ENCODE measurements at regions not wholly inside any gene's neighbourhood (a gene's known extent, or its start where the extent isn't known, plus 50 kb on each side); places are given as distances from the start of the nearest gene placed in this dataset.

DNA sequence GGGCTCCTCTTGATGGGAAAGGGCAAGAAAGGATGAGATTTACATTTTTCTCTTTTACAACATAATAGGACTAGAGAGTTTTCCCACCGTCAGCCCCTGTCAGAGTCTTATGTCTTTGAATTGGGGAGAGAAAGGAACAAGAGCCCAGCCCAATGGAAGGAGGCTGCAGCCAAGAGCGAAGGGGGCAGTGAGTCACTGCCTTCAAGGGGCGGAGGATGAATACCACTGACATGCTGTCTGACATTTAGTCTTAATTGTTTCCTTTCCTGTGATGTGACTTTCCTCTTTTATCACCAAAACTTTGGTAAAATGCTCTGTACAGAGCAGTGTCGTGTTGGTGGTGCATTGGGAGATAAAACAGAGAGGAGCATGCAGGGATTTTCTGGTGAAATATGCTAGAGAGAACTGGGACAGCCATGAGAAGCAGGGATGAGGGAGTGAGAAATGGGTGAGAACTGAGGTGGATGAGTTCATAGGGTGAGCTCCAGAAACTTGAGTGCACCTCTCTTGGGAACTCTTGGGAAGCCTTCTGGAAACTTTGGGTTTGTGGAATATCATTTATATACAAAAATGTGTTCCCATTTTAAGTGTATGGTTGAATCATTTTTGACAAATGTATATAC, 179.9 kb upstream of the FGGY start:
- TF ChIP-seq, protein P1, sequence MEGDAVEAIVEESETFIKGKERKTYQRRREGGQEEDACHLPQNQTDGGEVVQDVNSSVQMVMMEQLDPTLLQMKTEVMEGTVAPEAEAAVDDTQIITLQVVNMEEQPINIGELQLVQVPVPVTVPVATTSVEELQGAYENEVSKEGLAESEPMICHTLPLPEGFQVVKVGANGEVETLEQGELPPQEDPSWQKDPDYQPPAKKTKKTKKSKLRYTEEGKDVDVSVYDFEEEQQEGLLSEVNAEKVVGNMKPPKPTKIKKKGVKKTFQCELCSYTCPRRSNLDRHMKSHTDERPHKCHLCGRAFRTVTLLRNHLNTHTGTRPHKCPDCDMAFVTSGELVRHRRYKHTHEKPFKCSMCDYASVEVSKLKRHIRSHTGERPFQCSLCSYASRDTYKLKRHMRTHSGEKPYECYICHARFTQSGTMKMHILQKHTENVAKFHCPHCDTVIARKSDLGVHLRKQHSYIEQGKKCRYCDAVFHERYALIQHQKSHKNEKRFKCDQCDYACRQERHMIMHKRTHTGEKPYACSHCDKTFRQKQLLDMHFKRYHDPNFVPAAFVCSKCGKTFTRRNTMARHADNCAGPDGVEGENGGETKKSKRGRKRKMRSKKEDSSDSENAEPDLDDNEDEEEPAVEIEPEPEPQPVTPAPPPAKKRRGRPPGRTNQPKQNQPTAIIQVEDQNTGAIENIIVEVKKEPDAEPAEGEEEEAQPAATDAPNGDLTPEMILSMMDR (IDR thresholded peaks at IDR 0.05; ENCODE audit: insufficient read depth, low read length) = no peak
- DNase-seq (ENCODE audit: low read depth) = peak; percentile 67
- no peak overlapping the region for H3K4me3 ChIP-seq (ENCODE audit: low read depth, low read length)

DNA sequence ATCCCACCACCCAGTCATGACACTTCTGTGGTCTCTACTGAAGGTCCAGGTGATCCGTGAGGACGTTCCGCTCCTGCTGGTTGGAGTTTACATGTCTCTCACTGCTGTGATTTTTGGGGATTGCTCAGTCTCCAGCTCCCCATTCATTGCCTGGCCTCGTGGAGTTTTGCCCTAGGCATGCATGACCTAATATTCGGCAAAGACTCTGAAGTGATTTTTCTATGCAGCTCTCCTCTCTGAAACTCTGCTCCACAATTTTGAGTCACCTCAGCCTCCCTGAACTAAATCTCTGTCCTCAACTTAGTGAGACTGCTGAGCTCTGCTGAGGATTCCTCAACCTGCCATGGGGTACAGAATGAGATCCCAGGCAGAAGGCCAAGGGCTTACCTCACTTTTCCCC, 174.4 kb upstream of the FGGY start:
- DNase-seq (ENCODE audit: low read depth) = no peak
- TF ChIP-seq, protein P1 (IDR thresholded peaks at IDR 0.05; ENCODE audit: insufficient read depth, low read length) = no peak
- no peak overlapping the region for H3K4me3 ChIP-seq (ENCODE audit: low read depth, low read length)

DNA sequence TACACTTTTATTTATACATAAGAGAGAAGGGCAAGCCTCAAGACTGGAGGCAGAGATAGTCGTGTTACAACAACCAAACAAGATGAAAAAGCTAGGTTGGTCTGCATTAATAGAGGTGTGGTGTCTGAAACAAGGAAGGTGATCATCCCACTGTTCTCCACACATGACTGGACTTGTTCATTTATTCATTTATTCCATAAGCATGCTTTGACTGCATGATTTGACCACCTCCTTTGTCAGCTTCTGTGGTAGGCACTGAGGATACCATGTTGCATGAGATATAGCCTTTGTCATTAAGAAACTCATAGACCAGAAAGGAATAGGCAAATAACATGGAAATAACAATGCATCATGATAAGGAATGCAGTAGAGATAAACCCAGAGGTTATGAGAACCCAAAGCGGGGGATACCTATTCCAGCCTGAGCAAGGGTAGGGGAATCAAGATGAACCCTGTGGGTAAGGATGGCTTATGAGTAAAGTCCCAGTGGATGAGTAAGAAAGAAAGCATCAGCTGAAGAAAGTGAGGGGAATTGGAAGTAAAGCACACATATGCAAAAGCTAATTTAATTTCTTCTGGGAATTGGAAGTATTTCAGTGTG, 173.7 kb upstream of the FGGY start:
- H3K4me3 ChIP-seq (ENCODE audit: low read depth, low read length) = no peak overlapping the region
- TF ChIP-seq, protein P1 (IDR thresholded peaks at IDR 0.05; ENCODE audit: insufficient read depth, low read length) = no peak
- peak; percentile 34 for DNase-seq (ENCODE audit: low read depth)

DNA sequence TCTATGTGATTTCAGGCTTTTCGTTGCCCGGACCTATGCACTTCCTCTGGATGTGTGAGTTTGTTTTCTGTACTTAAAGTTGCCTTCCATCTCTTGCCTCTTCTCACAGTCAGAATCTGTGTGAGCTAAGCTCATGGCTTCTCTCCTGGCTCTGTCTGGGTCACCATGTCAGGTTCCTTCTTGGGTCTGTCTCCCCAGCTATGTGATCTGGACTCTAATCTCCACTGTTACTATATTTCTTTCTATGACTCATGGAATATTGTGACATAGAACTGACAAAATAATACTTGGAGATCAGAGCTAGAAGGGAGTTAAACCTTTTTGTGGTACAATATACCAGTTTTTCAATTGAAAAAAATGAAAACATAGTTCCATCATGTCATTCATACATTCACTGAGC, 172.7 kb upstream of the FGGY start:
- peak; percentile 70 for DNase-seq (ENCODE audit: low read depth)
- H3K4me3 ChIP-seq (ENCODE audit: low read depth, low read length) = no peak overlapping the region
- TF ChIP-seq, protein P1 (IDR thresholded peaks at IDR 0.05; ENCODE audit: insufficient read depth, low read length) = no peak

DNA sequence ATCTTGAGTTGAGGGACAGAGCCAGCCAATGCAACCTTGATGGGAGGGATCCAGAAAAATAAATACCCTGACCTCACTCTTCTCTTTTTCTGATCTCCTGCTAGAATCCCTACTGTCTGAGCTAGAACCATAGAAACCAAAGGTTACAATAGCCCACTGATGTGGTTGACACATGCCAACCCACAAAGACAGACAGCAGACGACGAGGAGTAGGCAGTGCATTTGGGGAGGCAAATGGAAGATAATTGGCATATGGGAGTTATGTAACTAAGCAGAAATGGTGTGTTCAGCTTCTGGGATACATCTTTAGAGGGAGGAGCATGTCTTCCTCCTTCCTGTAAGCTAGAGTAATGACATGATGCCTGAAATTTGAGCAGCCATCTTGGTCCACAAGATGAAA, 171.7 kb upstream of the FGGY start:
- TF ChIP-seq, protein P1 (IDR thresholded peaks at IDR 0.05; ENCODE audit: insufficient read depth, low read length) = no peak
- no peak for DNase-seq (ENCODE audit: low read depth)
- no peak overlapping the region for H3K4me3 ChIP-seq (ENCODE audit: low read depth, low read length)

DNA sequence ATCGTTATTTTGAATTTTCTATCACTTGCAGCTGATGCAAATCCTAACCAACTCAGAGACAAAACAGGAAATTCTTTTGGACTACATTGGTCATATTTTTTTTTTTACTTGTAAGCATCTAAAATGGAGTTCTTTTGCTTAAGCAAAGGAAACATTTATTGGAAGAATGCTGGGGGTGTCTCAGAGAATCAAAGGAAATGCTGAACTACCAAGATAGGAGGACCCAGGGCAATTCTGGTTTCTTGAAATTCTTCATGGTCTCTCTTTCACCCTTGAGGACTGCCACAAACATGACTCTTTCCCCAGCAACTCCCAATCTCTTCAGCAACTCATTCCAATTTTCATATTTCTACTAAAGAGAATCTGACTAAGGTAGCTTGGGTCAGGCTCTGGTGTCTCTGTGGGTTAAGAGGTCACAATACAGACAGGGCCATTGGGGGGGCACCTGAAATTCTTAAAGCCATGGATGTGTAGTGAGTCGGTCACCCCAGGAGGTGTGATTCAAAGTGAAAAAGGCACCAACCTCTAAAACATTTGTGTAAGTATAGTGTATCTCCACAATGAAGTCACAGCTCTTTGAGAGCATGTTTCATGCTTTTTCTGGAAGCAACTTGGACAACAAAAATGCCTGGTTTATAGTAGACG, 171.1 kb upstream of the FGGY start:
- no peak for DNase-seq (ENCODE audit: low read depth)
- TF ChIP-seq, protein P1 (IDR thresholded peaks at IDR 0.05; ENCODE audit: insufficient read depth, low read length) = no peak
- no peak overlapping the region for H3K4me3 ChIP-seq (ENCODE audit: low read depth, low read length)

Data from fibroblast of the aortic adventitia (primary cell).